Nephron progenitor cell (in vitro differentiated cells): ENCODE measurements at regions not wholly inside any gene's neighbourhood (a gene's known extent, or its start where the extent isn't known, plus 50 kb on each side); places are given as distances from the start of the nearest gene placed in this dataset.

Source experiments
- DNase-seq: peaks from one replicate; pipeline ENCODE4 v3.0.0; 2021
- H3K27ac Mint-ChIP-seq: 2 replicates; pipeline ENCODE4 v1.8.0; 2021; ENCODE audit warnings: mild to moderate bottlenecking, moderate library complexity, mixed read lengths
- H3K27me3 Mint-ChIP-seq: 2 replicates; pipeline ENCODE4 v1.8.0; 2021; ENCODE audit warnings: mild to moderate bottlenecking, low read depth, mixed read lengths; ENCODE audit not compliant: poor library complexity
- H3K36me3 Mint-ChIP-seq: 2 replicates; pipeline ENCODE4 v1.8.0; 2021; ENCODE audit warnings: low read depth, mixed read lengths
- H3K4me1 Mint-ChIP-seq: 2 replicates; pipeline ENCODE4 v1.8.0; 2021; ENCODE audit warnings: mixed read lengths
- H3K4me3 Mint-ChIP-seq: 2 replicates; pipeline ENCODE4 v1.8.0; 2021; ENCODE audit warnings: mild to moderate bottlenecking, moderate library complexity, mixed read lengths
- H3K9me3 Mint-ChIP-seq: 2 replicates; pipeline ENCODE4 v1.8.0; 2021; ENCODE audit warnings: mild to moderate bottlenecking, moderate library complexity, mixed read lengths
- TF ChIP-seq, protein P1 (sequence below): fragments of 200-600 bp; sonication (generic); IDR thresholded peaks from 2 replicates; pipeline ENCODE4 v1.5.0; 2021; ENCODE audit warnings: antibody characterized with exemption

DNA sequence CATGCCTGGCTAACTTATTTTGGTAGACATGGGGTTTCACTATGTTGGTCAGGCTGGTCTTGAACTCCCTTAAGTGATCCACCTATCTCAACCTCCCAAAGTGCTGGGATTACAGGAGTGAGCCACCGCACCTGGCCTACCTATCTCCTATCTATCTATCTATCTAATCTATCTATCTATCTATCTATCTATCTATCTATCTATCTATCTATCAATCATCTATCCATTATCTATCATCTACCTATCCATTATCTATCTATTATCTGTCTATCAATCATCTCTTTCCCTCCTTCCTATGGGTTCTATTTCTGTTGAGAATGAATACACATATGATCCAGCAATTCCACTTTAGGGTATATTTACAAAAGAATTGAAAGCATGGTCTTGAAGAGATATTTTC, 194.2 kb upstream of the ARG1 start:
- Mint-ChIP-seq H3K36me3 (peaks cover 7% of the 10 kb centered on the region), H3K27me3 (peaks cover 3% of the 10 kb centered on the region), H3K4me1 (peaks cover 31% of the 10 kb centered on the region), H3K9me3 (peaks cover 17% of the 10 kb centered on the region), H3K4me3 (no peak overlapping the region), H3K27ac (no peak overlapping the region)
- no peak for DNase-seq
- TF ChIP-seq, protein P1, sequence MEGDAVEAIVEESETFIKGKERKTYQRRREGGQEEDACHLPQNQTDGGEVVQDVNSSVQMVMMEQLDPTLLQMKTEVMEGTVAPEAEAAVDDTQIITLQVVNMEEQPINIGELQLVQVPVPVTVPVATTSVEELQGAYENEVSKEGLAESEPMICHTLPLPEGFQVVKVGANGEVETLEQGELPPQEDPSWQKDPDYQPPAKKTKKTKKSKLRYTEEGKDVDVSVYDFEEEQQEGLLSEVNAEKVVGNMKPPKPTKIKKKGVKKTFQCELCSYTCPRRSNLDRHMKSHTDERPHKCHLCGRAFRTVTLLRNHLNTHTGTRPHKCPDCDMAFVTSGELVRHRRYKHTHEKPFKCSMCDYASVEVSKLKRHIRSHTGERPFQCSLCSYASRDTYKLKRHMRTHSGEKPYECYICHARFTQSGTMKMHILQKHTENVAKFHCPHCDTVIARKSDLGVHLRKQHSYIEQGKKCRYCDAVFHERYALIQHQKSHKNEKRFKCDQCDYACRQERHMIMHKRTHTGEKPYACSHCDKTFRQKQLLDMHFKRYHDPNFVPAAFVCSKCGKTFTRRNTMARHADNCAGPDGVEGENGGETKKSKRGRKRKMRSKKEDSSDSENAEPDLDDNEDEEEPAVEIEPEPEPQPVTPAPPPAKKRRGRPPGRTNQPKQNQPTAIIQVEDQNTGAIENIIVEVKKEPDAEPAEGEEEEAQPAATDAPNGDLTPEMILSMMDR, result no peak

DNA sequence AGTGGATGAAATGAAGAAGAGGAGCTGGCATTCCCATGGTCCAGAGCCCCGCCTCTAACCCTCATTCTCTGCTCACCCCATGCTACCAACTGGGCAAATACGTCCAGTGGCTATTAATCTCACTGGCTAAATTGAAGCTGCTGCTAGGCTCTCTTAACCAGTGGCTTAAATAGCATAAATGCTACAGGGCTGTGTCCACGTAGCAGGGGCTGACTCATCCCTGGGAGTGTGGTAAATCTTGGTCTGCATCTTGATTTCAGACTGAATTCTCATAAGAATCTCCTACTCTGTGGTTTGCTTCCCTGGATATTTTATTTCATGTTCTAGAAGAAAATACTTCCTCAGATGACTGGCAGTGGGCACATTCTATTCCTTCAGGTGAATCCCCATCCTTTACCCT, 193.1 kb upstream of the ARG1 start:
- Mint-ChIP-seq H3K9me3 (peaks cover 17% of the 10 kb centered on the region), H3K27ac (no peak overlapping the region), H3K36me3 (peaks cover 7% of the 10 kb centered on the region), H3K4me1 (peaks cover 38% of the 10 kb centered on the region), H3K4me3 (no peak overlapping the region), H3K27me3 (peaks cover 3% of the 10 kb centered on the region)
- no peak for DNase-seq
- TF ChIP-seq, protein P1, result no peak

DNA sequence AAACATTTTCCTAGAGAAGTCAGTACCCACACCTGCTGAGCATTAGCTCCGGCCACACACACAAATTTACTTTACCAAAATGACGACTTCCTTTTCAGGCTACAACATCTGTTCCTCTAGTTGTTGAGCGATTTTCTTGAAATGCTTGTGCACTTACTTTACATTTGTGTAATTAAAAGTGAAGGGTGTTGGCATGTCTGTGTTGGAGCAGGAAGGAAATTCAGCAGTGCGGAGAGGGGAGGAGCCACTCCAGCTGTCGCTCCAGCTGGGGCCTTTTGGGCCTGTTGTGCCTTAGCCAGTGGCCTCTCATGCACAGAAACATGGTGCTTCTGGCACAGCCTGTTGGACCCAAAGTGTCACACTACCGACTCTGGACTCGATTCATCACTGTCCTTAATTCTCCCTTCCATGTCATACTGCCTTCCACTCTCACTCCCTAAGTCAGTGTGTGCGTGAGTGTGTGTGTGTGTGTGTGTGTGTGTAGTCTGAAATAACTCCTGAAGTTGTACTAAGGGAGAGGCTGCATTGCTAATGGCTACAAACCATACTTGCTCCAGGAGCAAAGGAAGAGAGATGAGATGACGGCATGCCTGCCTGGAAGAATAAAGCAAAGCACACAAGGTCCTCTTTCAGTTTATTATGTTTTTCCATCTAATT, 191.8 kb upstream of the ARG1 start:
- no peak for DNase-seq
- H3K9me3 Mint-ChIP-seq, result peaks cover 21% of the 10 kb centered on the region
- peaks cover 38% of the 10 kb centered on the region for H3K4me1 Mint-ChIP-seq
- peaks cover 7% of the 10 kb centered on the region for H3K36me3 Mint-ChIP-seq
- no peak overlapping the region for H3K4me3 Mint-ChIP-seq
- TF ChIP-seq, protein P1, result no peak
- peak overlapping the region; percentile 31 for H3K27ac Mint-ChIP-seq
- H3K27me3 Mint-ChIP-seq, result peaks cover 3% of the 10 kb centered on the region

DNA sequence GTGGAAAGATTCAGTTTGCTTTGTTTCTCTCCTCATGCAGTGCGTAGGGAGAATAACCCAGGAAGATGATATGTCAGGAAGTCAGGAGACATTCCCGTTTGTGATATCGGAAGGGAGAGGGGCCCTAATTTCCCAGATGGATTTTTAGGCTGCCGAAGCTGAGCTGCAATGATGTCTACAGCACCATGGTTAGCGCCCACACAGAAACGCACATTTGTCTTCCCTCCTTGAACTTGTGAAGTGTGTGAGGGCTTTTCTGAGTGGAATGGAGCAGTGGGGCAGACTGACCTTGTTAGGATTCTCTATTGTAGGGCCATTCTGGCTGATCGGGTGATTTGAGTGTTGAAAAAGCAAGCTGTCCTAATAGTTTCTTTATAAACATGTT, 191.3 kb upstream of the ARG1 start:
- Mint-ChIP-seq H3K27ac (peak overlapping the region; percentile 31), H3K4me3 (no peak overlapping the region), H3K9me3 (peaks cover 22% of the 10 kb centered on the region), H3K4me1 (peaks cover 38% of the 10 kb centered on the region), H3K36me3 (peaks cover 7% of the 10 kb centered on the region), H3K27me3 (peaks cover 3% of the 10 kb centered on the region)
- no peak for DNase-seq
- TF ChIP-seq, protein P1, result no peak

DNA sequence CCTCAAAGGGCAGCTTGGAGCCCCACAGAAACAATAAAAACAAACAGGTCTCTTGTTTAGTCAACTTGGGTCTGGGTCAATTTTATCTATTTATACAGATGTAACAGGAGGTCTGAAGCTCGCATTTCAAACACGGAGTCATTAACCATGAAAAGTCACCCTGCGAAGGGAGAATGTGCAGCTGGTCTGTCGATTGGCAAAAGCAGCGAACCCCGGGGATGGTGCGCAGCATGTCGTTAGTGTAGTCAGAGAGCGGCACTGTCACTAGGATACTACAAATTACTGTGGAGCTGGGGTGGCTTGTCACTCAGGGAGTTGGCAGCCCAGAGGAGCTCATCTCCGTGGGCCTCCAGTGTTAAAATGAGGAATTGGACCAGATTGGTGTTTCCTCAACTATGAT, 190.4 kb upstream of the ARG1 start:
- no peak overlapping the region for H3K27ac Mint-ChIP-seq
- H3K4me3 Mint-ChIP-seq, result no peak overlapping the region
- H3K27me3 Mint-ChIP-seq, result peaks cover 3% of the 10 kb centered on the region
- TF ChIP-seq, protein P1, result no peak
- peaks cover 7% of the 10 kb centered on the region for H3K36me3 Mint-ChIP-seq
- H3K9me3 Mint-ChIP-seq, result peaks cover 22% of the 10 kb centered on the region
- H3K4me1 Mint-ChIP-seq, result peaks cover 38% of the 10 kb centered on the region
- DNase-seq, result peak; percentile 16
